ENCODE measurements at regions not wholly inside any gene's neighbourhood (a gene's known extent, or its start where the extent isn't known, plus 50 kb on each side); places are given as distances from the start of the nearest gene placed in this dataset.

GRCh38 chr19:29371251-29372090, 154.3 kb upstream of the VSTM2B start:
- Histone ChIP-seq H3K4me1 (no peaks in the 10 kb centered on the region), H3K4me3 (no peak overlapping the region), H3K36me3 (no peaks in the 10 kb centered on the region), H3K27ac (no peak overlapping the region), H3K9me3 (no peaks in the 10 kb centered on the region), H3K27me3 (peaks cover 0 to 22% (median 0%) of the 10 kb centered on the region in 3 donors)
- TF ChIP-seq, protein P1, sequence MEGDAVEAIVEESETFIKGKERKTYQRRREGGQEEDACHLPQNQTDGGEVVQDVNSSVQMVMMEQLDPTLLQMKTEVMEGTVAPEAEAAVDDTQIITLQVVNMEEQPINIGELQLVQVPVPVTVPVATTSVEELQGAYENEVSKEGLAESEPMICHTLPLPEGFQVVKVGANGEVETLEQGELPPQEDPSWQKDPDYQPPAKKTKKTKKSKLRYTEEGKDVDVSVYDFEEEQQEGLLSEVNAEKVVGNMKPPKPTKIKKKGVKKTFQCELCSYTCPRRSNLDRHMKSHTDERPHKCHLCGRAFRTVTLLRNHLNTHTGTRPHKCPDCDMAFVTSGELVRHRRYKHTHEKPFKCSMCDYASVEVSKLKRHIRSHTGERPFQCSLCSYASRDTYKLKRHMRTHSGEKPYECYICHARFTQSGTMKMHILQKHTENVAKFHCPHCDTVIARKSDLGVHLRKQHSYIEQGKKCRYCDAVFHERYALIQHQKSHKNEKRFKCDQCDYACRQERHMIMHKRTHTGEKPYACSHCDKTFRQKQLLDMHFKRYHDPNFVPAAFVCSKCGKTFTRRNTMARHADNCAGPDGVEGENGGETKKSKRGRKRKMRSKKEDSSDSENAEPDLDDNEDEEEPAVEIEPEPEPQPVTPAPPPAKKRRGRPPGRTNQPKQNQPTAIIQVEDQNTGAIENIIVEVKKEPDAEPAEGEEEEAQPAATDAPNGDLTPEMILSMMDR (IDR thresholded peaks at IDR 0.05): no peak
- 52 to 75% (median 62%) methylated on average over 4 to 7 of the region's 7 CpGs for WGBS, 5 donors
- DNase-seq: no peak
- intact Hi-C loops (cut with DNase I; ENCODE audit: low total_unique reads): no loop called here

DNA sequence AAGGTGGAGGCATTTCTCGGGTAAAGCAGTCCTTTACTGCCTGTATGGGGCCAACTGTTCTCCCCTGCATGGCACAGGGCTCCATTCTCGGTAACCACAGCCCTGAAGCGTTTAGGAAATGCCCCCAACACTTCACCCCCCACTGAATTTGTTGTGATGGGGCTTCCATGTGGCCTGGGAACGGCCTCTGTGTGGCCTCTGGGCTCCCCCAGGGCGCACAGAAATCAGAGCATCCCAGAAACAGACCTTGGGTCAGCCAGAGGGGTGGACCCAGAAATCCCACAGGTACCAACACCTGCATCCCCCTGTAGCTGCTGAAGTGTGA, 153.7 kb upstream of the VSTM2B start:
- WGBS, 5 donors: 46 to 80% (median 53%) methylated on average over 4 to 5 of the region's 5 CpGs
- no peaks in the 10 kb centered on the region for H3K9me3 ChIP-seq
- H3K4me1 ChIP-seq: no peaks in the 10 kb centered on the region
- H3K4me3 ChIP-seq: no peak overlapping the region
- H3K36me3 ChIP-seq: no peaks in the 10 kb centered on the region
- peaks cover 0 to 16% (median 0%) of the 10 kb centered on the region in 3 donors for H3K27me3 ChIP-seq
- TF ChIP-seq EP300 (IDR thresholded peaks at IDR 0.05) (no peak), POLR2AphosphoS5 (IDR thresholded peaks at IDR 0.05) (no peak), POLR2A (IDR thresholded peaks at IDR 0.05) (no peak)
- TF ChIP-seq, protein P1 (IDR thresholded peaks at IDR 0.05): no peak
- intact Hi-C loops (cut with DNase I; ENCODE audit: low total_unique reads): no loop called here
- H3K27ac ChIP-seq: no peak overlapping the region
- no peak for DNase-seq

DNA sequence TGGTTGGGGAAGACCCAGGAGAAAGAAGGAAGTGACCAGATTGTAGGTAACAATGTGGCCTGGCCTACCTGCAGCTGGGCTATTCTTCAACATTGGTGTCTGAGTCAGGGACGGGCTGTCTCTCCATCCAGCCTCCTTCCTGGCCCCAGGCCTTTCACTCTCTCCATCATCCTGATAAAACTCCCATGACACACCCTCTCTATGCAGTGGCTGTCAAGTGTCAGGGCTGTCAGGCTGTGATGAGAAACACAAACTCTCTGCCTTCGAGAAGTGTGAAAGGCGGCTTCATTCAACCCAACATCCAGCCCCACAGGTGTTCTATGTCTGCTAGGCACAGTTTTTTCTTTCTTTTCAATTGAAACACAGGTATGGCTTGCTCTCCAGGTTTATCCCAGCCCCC, 153.3 kb upstream of the VSTM2B start:
- Histone ChIP-seq H3K4me1 (no peaks in the 10 kb centered on the region), H3K27me3 (peaks cover 0 to 15% (median 0%) of the 10 kb centered on the region in 3 donors), H3K4me3 (no peak overlapping the region), H3K36me3 (no peaks in the 10 kb centered on the region), H3K27ac (no peak overlapping the region), H3K9me3 (no peaks in the 10 kb centered on the region)
- TF ChIP-seq, protein P1 (IDR thresholded peaks at IDR 0.05): no peak
- no peak for TF ChIP-seq EP300 (IDR thresholded peaks at IDR 0.05)
- TF ChIP-seq POLR2AphosphoS5 (IDR thresholded peaks at IDR 0.05): no peak
- no peak for TF ChIP-seq POLR2A (IDR thresholded peaks at IDR 0.05)
- DNase-seq: no peak
- intact Hi-C loops (cut with DNase I; ENCODE audit: low total_unique reads): no loop called here
- WGBS, 5 donors: 51 to 71% (median 63%) methylated on average over 3 of the region's 3 CpGs

DNA sequence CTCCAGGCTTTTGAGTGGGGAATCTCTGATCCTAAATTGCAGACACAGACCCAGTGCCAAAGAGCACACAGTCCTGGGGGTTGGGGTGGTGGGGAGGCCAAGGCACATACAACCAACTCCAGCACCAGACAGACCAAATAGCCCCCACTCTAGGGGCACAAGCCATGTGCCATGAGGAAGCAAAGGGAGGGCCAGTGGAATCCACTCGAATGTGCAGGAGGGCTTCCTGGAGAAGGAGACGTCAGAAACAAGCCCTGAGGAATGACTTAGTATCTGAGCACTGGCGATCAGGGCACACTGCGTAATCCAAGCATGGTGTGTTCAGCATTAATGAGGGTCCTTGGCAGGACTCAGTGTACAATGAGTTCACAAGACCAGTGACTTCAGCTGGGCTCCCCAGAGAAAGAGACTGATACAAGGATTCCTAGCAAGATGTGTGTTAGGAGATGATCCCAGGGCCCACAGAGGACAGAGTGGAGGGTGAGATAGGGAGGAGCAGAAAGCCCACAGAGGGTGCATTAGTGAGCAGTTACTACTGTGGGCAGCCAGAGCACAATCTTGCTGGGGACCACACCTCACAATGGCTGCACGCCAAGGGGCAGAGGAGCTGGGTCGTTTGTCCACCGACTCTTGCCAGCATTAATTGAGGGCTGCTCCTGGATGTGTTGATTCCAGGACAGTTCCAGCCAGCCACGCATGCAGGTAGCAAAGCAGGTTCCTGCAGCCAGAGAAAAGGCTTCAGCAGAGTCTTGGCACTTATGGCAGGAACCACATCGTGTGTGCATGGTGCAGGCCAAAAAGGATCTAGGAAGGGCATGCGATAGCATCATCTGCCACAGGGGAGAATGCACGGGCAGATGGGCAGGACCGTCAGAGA, 152.6 kb upstream of the VSTM2B start:
- WGBS, 5 donors: 74 to 86% (median 81%) methylated on average over 12 of the region's 12 CpGs
- no peak overlapping the region for H3K27ac ChIP-seq
- no peaks in the 10 kb centered on the region for H3K36me3 ChIP-seq
- intact Hi-C loops (cut with DNase I; ENCODE audit: low total_unique reads): no loop called here
- no peak overlapping the region for H3K4me3 ChIP-seq
- no peaks in the 10 kb centered on the region for H3K4me1 ChIP-seq
- TF ChIP-seq EP300 (IDR thresholded peaks at IDR 0.05): no peak
- TF ChIP-seq, protein P1 (IDR thresholded peaks at IDR 0.05): no peak
- TF ChIP-seq POLR2A (IDR thresholded peaks at IDR 0.05): no peak
- no peak for TF ChIP-seq POLR2AphosphoS5 (IDR thresholded peaks at IDR 0.05)
- no peaks in the 10 kb centered on the region for H3K9me3 ChIP-seq
- H3K27me3 ChIP-seq: peaks cover 0 to 16% (median 0%) of the 10 kb centered on the region in 3 donors
- DNase-seq: no peak
